SU-DHL-6 (cell line): ENCODE measurements at regions not wholly inside any gene's neighbourhood (a gene's known extent, or its start where the extent isn't known, plus 50 kb on each side); places are given as distances from the start of the nearest gene placed in this dataset.

Source experiments
- H2AFZ ChIP-seq: fragments of 200-600 bp; sonication (generic); 2 replicates; pipeline ENCODE4 v1.6.1; 2014; ENCODE audit warnings: low read depth, mild to moderate bottlenecking, moderate library complexity, mixed read lengths, antibody characterized with exemption, low read length; ENCODE audit not compliant: severe bottlenecking
- H3F3A ChIP-seq: fragments of 200-600 bp; shearing (Covaris generic); 2 replicates; pipeline ENCODE4 v1.6.0; 2016; ENCODE audit warnings: antibody characterized with exemption, mild to moderate bottlenecking; ENCODE audit not compliant: insufficient read depth
- H3K27ac ChIP-seq: fragments of 200-600 bp; sonication (generic); 2 replicates; pipeline ENCODE4 v1.5.1; 2016; ENCODE audit warnings: low read depth, mild to moderate bottlenecking, low read length, moderate library complexity, mixed read lengths
- H3K27me3 ChIP-seq: fragments of 200-600 bp; sonication (generic), shearing (Covaris generic); 2 replicates; pipeline ENCODE4 v1.6.0; 2014; ENCODE audit warnings: mild to moderate bottlenecking, low read length
- H3K36me3 ChIP-seq: fragments of 200-600 bp; sonication (generic); 2 replicates; pipeline ENCODE4 v1.6.1; 2014; ENCODE audit warnings: mild to moderate bottlenecking, low read length, mixed read lengths
- H3K4me2 ChIP-seq: fragments of 300-600, 200-600 bp; shearing (Covaris generic), sonication (generic); 2 replicates; pipeline ENCODE4 v1.6.0; 2014; ENCODE audit warnings: low read length, low read depth, mild to moderate bottlenecking; ENCODE audit not compliant: poor library complexity, severe bottlenecking
- H3K4me3 ChIP-seq: fragments of 200-600 bp; sonication (generic); 2 replicates; pipeline ENCODE4 v1.5.1; 2014; ENCODE audit warnings: antibody characterized with exemption, low read length, mild to moderate bottlenecking, mixed read lengths; ENCODE audit not compliant: insufficient read depth, poor library complexity, severe bottlenecking
- H3K79me2 ChIP-seq: fragments of 200-600 bp; sonication (generic); 2 replicates; pipeline ENCODE4 v1.6.1; 2014; ENCODE audit warnings: mild to moderate bottlenecking, low read length, moderate library complexity; ENCODE audit not compliant: insufficient read depth
- H3K9ac ChIP-seq: fragments of 200-600 bp; sonication (generic); 2 replicates; pipeline ENCODE4 v1.7.0; 2014; ENCODE audit warnings: mild to moderate bottlenecking, low read length
- H3K9me2 ChIP-seq: fragments of 200-600 bp; sonication (generic); replicated peaks from 2 replicates; pipeline ENCODE4 v1.6.1; 2014; ENCODE audit warnings: low read length; ENCODE audit not compliant: insufficient read depth
- H3K9me3 ChIP-seq: fragments of 200-600 bp; sonication (generic); 2 replicates; pipeline ENCODE4 v1.6.1; 2014; ENCODE audit warnings: low read length, mixed read lengths; ENCODE audit not compliant: insufficient read depth
- H4K20me1 ChIP-seq: fragments of 200-600 bp; sonication (generic); 2 replicates; pipeline ENCODE4 v1.6.1; 2014; ENCODE audit warnings: low read depth, mild to moderate bottlenecking, antibody characterized with exemption, low read length, moderate library complexity, mixed read lengths
- CTCF ChIP-seq: fragments of 200-600 bp; sonication (generic); IDR thresholded peaks from one replicate; pipeline ENCODE4 v1.5.1; 2017; ENCODE audit warnings: antibody characterized with exemption, mild to moderate bottlenecking, low read length, moderate library complexity; ENCODE audit not compliant: insufficient read depth, poor library complexity, severe bottlenecking
- EZH2phosphoT487 ChIP-seq: fragments of 200-600 bp; sonication (generic), shearing (Covaris generic); conservative IDR thresholded peaks from 2 replicates; pipeline ENCODE4 v1.6.1; 2018; ENCODE audit warnings: mild to moderate bottlenecking, antibody characterized with exemption, low read length, moderate library complexity, mixed read lengths

- Histone ChIP-seq H3K4me3 (no peak overlapping the region), H2AFZ (no peak overlapping the region), H3K27ac (no peak overlapping the region), H3K9ac (no peak overlapping the region), H3K79me2 (no peaks in the 10 kb centered on the region), H3K4me2 (no peak overlapping the region), H3K27me3 (no peaks in the 10 kb centered on the region), H3F3A (no peaks in the 10 kb centered on the region), H3K36me3 (no peaks in the 10 kb centered on the region), H3K9me3 (no peaks in the 10 kb centered on the region), H4K20me1 (no peaks in the 10 kb centered on the region), H3K9me2 (no peaks in the 10 kb centered on the region)
- TF ChIP-seq CTCF (no peak), EZH2phosphoT487 (no peak)
Observed at GRCh38 chr9:119458068-119458467, 88.8 kb upstream of the BRINP1 start.

DNA sequence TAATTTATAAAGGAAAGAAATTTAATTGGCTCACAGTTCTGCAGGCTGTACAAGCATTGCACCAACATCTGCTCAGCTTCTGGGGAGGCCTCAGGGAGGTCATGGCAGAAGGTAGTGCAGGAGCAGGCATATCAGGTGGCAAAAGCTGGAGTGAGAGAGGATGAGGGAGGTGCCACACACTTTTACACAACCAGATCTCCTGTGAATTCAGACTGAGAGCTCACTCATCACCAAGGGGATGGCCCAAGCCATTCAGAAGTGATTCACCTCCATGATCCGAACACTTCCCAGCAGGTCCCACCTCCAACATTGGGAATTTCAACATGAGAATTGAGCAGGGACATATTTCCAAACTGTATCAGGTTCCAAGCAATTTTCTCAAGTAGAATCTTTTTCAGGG lies 84.7 kb upstream of the BRINP1 start:
- H3K9me3 ChIP-seq, result no peaks in the 10 kb centered on the region
- TF ChIP-seq CTCF (no peak), EZH2phosphoT487 (no peak)

DNA sequence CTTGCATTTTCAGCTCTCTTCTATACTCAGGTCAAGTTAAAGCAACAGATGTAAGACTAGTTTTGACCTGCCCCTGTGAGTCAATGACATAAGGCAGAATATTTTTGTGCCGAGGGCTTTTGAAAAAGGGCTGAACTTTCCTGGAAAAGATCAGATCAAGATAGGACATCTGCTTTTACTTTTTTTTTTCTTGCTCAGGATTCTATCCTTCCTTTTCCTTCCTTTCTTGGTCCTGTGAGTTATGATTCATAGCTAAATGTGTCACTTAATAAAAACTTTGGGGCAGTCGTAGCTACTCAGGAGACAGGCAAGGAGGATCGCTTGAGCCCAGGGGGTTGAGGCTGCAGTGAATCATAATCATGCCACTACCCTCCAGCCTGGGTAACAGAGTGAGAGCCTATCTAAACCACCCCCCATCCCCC lies 84.3 kb upstream of the BRINP1 start:
- no peaks in the 10 kb centered on the region for H3K36me3 ChIP-seq
- no peak for TF ChIP-seq CTCF
- no peak for TF ChIP-seq EZH2phosphoT487
- H3F3A ChIP-seq, result no peaks in the 10 kb centered on the region
- H3K9ac ChIP-seq, result no peak overlapping the region
- no peak overlapping the region for H3K4me3 ChIP-seq
- H3K9me3 ChIP-seq, result no peaks in the 10 kb centered on the region
- H3K27ac ChIP-seq, result no peak overlapping the region
- H4K20me1 ChIP-seq, result no peaks in the 10 kb centered on the region
- H3K9me2 ChIP-seq, result no peaks in the 10 kb centered on the region
- H3K4me2 ChIP-seq, result no peak overlapping the region
- H3K27me3 ChIP-seq, result no peaks in the 10 kb centered on the region
- H3K79me2 ChIP-seq, result no peaks in the 10 kb centered on the region
- no peak overlapping the region for H2AFZ ChIP-seq

More for the DNA sequence above, 84.7 kb upstream of the BRINP1 start:
- Histone ChIP-seq H3K4me2 (no peak overlapping the region), H3K4me3 (no peak overlapping the region), H3K79me2 (no peaks in the 10 kb centered on the region), H3K27ac (no peak overlapping the region), H3K36me3 (no peaks in the 10 kb centered on the region), H3F3A (no peaks in the 10 kb centered on the region), H3K9ac (no peak overlapping the region), H4K20me1 (no peaks in the 10 kb centered on the region), H2AFZ (no peak overlapping the region), H3K27me3 (no peaks in the 10 kb centered on the region), H3K9me2 (no peaks in the 10 kb centered on the region)
